ENCODE measurements at regions not wholly inside any gene's neighbourhood (a gene's known extent, or its start where the extent isn't known, plus 50 kb on each side); places are given as distances from the start of the nearest gene placed in this dataset.

- H3K4me3 Mint-ChIP-seq (ENCODE audit: unreplicated experiment): no peak overlapping the region
- CTCF ChIA-PET: interaction anchor here (0.5 to 1.0 kb wide), 4 partner anchors 9 to 215 kb away, joined by 4 read pairs; no protein-coding TSS in a partner anchor
- H3K27ac Mint-ChIP-seq (ENCODE audit: low read depth, unreplicated experiment): no peak overlapping the region
- peaks cover 17% of the 10 kb centered on the region for H3K4me1 Mint-ChIP-seq (ENCODE audit: insufficient read depth, unreplicated experiment)
- no peak for DNase-seq (ENCODE audit: unreplicated experiment)
- POLR2A ChIA-PET: interaction anchor here (0.6 kb wide), 1 partner anchor 9 kb away, joined by 4 read pairs; no protein-coding TSS in a partner anchor
- no peaks in the 10 kb centered on the region for H3K9me3 Mint-ChIP-seq (ENCODE audit: unreplicated experiment)
- no TSS peak for BruUV-seq (replicated peaks)
- TF ChIP-seq CTCF (IDR thresholded peaks at IDR 0.05; ENCODE audit: unreplicated experiment): no peak
- H3K36me3 Mint-ChIP-seq (ENCODE audit: insufficient read depth, unreplicated experiment): no peaks in the 10 kb centered on the region
- peaks cover 4% of the 10 kb centered on the region for H3K27me3 Mint-ChIP-seq (ENCODE audit: insufficient read depth, unreplicated experiment)
- intact Hi-C loops (cut with micrococcal nuclease): no loop called here
Measured at GRCh38 chr12:53829130-53829819, 77.5 kb upstream of the CISTR start.

GRCh38 chr12:53830631-53831030, 78.9 kb upstream of the CISTR start:
- POLR2A ChIA-PET: interaction anchor here (0.8 to 2.3 kb wide), 2 partner anchors 25 to 108 kb away, joined by 5 to 7 read pairs; partner anchors contain the start of gene HOXC13
- H3K4me3 Mint-ChIP-seq (ENCODE audit: unreplicated experiment): no peak overlapping the region
- no peak for TF ChIP-seq CTCF (IDR thresholded peaks at IDR 0.05; ENCODE audit: unreplicated experiment)
- H3K4me1 Mint-ChIP-seq (ENCODE audit: insufficient read depth, unreplicated experiment): peaks cover 12% of the 10 kb centered on the region
- no peaks in the 10 kb centered on the region for H3K36me3 Mint-ChIP-seq (ENCODE audit: insufficient read depth, unreplicated experiment)
- intact Hi-C loops (cut with micrococcal nuclease): no loop called here
- no peak overlapping the region for H3K27ac Mint-ChIP-seq (ENCODE audit: low read depth, unreplicated experiment)
- peaks cover 16% of the 10 kb centered on the region for H3K27me3 Mint-ChIP-seq (ENCODE audit: insufficient read depth, unreplicated experiment)
- no peak for DNase-seq (ENCODE audit: unreplicated experiment)
- CTCF ChIA-PET: interaction anchor here (0.6 to 1.3 kb wide), 7 partner anchors 12 to 201 kb away, joined by 3 to 8 read pairs (median 4); no protein-coding TSS in a partner anchor
- BruUV-seq (replicated peaks): no TSS peak
- H3K9me3 Mint-ChIP-seq (ENCODE audit: unreplicated experiment): no peaks in the 10 kb centered on the region

GRCh38 chr12:53836119-53836655, 84.4 kb upstream of the CISTR start:
- intact Hi-C loops (cut with micrococcal nuclease): no loop called here
- Mint-ChIP-seq H3K4me1 (ENCODE audit: insufficient read depth, unreplicated experiment) (no peaks in the 10 kb centered on the region), H3K36me3 (ENCODE audit: insufficient read depth, unreplicated experiment) (no peaks in the 10 kb centered on the region), H3K9me3 (ENCODE audit: unreplicated experiment) (no peaks in the 10 kb centered on the region), H3K4me3 (ENCODE audit: unreplicated experiment) (no peak overlapping the region), H3K27me3 (ENCODE audit: insufficient read depth, unreplicated experiment) (peaks cover 16% of the 10 kb centered on the region), H3K27ac (ENCODE audit: low read depth, unreplicated experiment) (no peak overlapping the region)
- no peak for TF ChIP-seq CTCF (IDR thresholded peaks at IDR 0.05; ENCODE audit: unreplicated experiment)
- BruUV-seq (replicated peaks): no TSS peak
- DNase-seq (ENCODE audit: unreplicated experiment): no peak
- POLR2A ChIA-PET: no interaction called here
- CTCF ChIA-PET: interaction anchor here (0.5 to 0.6 kb wide), 2 partner anchors 13 to 152 kb away, joined by 3 read pairs; no protein-coding TSS in a partner anchor

- Mint-ChIP-seq H3K9me3 (ENCODE audit: unreplicated experiment) (peaks cover 7% of the 10 kb centered on the region), H3K27me3 (ENCODE audit: insufficient read depth, unreplicated experiment) (peaks cover 15% of the 10 kb centered on the region), H3K4me3 (ENCODE audit: unreplicated experiment) (no peak overlapping the region), H3K4me1 (ENCODE audit: insufficient read depth, unreplicated experiment) (peaks cover 12% of the 10 kb centered on the region), H3K27ac (ENCODE audit: low read depth, unreplicated experiment) (no peak overlapping the region), H3K36me3 (ENCODE audit: insufficient read depth, unreplicated experiment) (no peaks in the 10 kb centered on the region)
- ChIA-PET CTCF (interaction anchor here (0.6 to 1.6 kb wide), 2 partner anchors 14 to 95 kb away, joined by 3 to 6 read pairs; no protein-coding TSS in a partner anchor), POLR2A (interaction anchor here (0.6 kb wide), 1 partner anchor 10 kb away, joined by 4 read pairs; no protein-coding TSS in a partner anchor)
- BruUV-seq (replicated peaks): no TSS peak
- no peak for DNase-seq (ENCODE audit: unreplicated experiment)
- intact Hi-C loops (cut with micrococcal nuclease): no loop called here
- no peak for TF ChIP-seq CTCF (IDR thresholded peaks at IDR 0.05; ENCODE audit: unreplicated experiment)
Measured at GRCh38 chr12:53838978-53839377, 87.2 kb upstream of the CISTR start.
